ENCODE measurements at regions not wholly inside any gene's neighbourhood (a gene's known extent, or its start where the extent isn't known, plus 50 kb on each side); places are given as distances from the start of the nearest gene placed in this dataset.

DNA sequence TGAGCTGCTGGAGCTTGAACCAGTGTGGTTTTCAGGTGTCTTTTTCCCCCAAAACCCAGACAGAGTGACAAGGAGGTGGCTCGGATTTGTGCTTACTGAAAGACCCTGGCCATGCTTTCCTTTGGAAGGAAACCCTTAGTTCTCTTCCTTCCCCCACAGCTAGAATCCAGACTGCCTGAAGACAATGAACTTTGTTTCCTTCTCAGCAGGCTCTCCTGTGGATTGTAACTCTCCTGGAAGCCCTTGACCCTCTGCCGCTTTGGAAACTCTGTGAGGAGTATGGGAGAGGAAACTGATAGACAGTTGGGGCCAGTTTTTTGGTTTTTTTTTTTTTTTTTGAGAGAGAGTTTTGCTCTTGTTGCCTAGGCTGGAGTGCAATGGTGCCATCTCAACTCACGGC, 62.1 kb upstream of the SESN3 start (continued):
- TF ChIP-seq, protein P1, sequence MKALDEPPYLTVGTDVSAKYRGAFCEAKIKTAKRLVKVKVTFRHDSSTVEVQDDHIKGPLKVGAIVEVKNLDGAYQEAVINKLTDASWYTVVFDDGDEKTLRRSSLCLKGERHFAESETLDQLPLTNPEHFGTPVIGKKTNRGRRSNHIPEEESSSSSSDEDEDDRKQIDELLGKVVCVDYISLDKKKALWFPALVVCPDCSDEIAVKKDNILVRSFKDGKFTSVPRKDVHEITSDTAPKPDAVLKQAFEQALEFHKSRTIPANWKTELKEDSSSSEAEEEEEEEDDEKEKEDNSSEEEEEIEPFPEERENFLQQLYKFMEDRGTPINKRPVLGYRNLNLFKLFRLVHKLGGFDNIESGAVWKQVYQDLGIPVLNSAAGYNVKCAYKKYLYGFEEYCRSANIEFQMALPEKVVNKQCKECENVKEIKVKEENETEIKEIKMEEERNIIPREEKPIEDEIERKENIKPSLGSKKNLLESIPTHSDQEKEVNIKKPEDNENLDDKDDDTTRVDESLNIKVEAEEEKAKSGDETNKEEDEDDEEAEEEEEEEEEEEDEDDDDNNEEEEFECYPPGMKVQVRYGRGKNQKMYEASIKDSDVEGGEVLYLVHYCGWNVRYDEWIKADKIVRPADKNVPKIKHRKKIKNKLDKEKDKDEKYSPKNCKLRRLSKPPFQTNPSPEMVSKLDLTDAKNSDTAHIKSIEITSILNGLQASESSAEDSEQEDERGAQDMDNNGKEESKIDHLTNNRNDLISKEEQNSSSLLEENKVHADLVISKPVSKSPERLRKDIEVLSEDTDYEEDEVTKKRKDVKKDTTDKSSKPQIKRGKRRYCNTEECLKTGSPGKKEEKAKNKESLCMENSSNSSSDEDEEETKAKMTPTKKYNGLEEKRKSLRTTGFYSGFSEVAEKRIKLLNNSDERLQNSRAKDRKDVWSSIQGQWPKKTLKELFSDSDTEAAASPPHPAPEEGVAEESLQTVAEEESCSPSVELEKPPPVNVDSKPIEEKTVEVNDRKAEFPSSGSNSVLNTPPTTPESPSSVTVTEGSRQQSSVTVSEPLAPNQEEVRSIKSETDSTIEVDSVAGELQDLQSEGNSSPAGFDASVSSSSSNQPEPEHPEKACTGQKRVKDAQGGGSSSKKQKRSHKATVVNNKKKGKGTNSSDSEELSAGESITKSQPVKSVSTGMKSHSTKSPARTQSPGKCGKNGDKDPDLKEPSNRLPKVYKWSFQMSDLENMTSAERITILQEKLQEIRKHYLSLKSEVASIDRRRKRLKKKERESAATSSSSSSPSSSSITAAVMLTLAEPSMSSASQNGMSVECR (CRISPR knock-in tag; IDR thresholded peaks at IDR 0.05; ENCODE audit: borderline replicate concordance) = no peak
- TF ChIP-seq NFYB (CRISPR knock-in tag; conservative IDR thresholded peaks at IDR 0.05; ENCODE audit: low read depth) = no peak

- POLR2A ChIA-PET = no interaction called here
- TF ChIP-seq GRHL2 (CRISPR knock-in tag; IDR thresholded peaks at IDR 0.05; ENCODE audit: insufficient replicate concordance, severe bottlenecking) = no peak
- TF ChIP-seq FOXP1 (CRISPR knock-in tag; IDR thresholded peaks at IDR 0.05; ENCODE audit: borderline replicate concordance) = no peak
- TF ChIP-seq E2F4 (CRISPR knock-in tag; IDR thresholded peaks at IDR 0.05; ENCODE audit: borderline replicate concordance, low read depth) = no peak
- TF ChIP-seq, protein P2, sequence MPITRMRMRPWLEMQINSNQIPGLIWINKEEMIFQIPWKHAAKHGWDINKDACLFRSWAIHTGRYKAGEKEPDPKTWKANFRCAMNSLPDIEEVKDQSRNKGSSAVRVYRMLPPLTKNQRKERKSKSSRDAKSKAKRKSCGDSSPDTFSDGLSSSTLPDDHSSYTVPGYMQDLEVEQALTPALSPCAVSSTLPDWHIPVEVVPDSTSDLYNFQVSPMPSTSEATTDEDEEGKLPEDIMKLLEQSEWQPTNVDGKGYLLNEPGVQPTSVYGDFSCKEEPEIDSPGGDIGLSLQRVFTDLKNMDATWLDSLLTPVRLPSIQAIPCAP (CRISPR knock-in tag; IDR thresholded peaks at IDR 0.05) = no peak
- TF ChIP-seq, protein P3, sequence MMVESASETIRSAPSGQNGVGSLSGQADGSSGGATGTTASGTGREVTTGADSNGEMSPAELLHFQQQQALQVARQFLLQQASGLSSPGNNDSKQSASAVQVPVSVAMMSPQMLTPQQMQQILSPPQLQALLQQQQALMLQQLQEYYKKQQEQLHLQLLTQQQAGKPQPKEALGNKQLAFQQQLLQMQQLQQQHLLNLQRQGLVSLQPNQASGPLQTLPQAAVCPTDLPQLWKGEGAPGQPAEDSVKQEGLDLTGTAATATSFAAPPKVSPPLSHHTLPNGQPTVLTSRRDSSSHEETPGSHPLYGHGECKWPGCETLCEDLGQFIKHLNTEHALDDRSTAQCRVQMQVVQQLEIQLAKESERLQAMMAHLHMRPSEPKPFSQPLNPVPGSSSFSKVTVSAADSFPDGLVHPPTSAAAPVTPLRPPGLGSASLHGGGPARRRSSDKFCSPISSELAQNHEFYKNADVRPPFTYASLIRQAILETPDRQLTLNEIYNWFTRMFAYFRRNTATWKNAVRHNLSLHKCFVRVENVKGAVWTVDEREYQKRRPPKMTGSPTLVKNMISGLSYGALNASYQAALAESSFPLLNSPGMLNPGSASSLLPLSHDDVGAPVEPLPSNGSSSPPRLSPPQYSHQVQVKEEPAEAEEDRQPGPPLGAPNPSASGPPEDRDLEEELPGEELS (CRISPR knock-in tag; IDR thresholded peaks at IDR 0.05) = no peak
- TF ChIP-seq, protein P4, sequence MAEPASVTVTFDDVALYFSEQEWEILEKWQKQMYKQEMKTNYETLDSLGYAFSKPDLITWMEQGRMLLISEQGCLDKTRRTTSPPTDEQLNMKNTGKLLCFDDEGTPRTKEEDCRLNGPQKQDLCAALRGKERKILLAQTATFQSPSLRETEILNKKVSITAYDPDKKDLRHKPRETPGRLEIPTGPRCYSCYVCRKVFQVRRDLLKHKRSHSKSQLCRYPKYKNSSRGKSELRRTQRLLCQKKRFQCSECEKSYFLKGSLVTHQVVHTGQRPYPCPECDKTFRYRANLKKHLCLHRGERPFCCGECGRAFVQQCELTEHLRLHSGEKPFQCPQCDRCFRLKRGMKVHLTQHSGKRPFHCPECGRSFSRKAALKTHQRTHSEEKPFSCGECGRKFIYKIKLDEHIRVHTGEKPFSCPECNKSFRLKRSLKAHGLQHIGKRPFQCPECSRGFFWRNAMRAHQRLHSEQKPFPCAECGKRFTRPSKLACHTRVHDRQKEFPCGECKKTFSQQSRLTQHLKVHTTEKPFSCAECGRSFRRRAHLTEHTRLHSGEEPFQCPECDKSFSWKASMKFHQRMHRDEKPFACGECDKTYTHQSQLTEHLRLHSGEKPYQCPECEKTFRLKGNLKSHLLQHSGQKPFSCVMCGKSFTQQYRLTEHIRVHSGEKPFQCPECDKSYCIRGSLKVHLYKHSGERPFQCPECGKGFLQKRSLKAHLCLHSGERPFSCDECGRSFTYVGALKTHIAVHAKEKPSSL (CRISPR knock-in tag; conservative IDR thresholded peaks at IDR 0.05) = no peak
- TF ChIP-seq, protein P5, sequence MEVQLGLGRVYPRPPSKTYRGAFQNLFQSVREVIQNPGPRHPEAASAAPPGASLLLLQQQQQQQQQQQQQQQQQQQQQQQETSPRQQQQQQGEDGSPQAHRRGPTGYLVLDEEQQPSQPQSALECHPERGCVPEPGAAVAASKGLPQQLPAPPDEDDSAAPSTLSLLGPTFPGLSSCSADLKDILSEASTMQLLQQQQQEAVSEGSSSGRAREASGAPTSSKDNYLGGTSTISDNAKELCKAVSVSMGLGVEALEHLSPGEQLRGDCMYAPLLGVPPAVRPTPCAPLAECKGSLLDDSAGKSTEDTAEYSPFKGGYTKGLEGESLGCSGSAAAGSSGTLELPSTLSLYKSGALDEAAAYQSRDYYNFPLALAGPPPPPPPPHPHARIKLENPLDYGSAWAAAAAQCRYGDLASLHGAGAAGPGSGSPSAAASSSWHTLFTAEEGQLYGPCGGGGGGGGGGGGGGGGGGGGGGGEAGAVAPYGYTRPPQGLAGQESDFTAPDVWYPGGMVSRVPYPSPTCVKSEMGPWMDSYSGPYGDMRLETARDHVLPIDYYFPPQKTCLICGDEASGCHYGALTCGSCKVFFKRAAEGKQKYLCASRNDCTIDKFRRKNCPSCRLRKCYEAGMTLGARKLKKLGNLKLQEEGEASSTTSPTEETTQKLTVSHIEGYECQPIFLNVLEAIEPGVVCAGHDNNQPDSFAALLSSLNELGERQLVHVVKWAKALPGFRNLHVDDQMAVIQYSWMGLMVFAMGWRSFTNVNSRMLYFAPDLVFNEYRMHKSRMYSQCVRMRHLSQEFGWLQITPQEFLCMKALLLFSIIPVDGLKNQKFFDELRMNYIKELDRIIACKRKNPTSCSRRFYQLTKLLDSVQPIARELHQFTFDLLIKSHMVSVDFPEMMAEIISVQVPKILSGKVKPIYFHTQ (CRISPR knock-in tag; IDR thresholded peaks at IDR 0.05) = no peak
- peaks cover 52% of the 10 kb centered on the region for H3K4me1 Mint-ChIP-seq
- DNase-seq (ENCODE audit: low spot score) (no peak), ATAC-seq (no peak)
- CTCF ChIA-PET = interaction anchor here (0.6 kb wide), 1 partner anchor 15 kb away, joined by 3 read pairs; no protein-coding TSS in a partner anchor
- H3K27ac Mint-ChIP-seq = no peak overlapping the region
- no peak overlapping the region for H3K4me3 Mint-ChIP-seq
- no peaks in the 10 kb centered on the region for H3K27me3 Mint-ChIP-seq (ENCODE audit: low read depth)
- H3K9me3 Mint-ChIP-seq = 0 out of 2 replicates have a peak, but pooled peaks cover 3% of the 10 kb centered on the region
- no peaks in the 10 kb centered on the region; the same call in 1 of the 2 replicates for H3K36me3 Mint-ChIP-seq
Observed at GRCh38 chr11:95291946-95292345, 60.9 kb upstream of the SESN3 start.

Data from WTC11 (cell line).